GM23338 (cell line): ENCODE measurements at regions not wholly inside any gene's neighbourhood (a gene's known extent, or its start where the extent isn't known, plus 50 kb on each side); places are given as distances from the start of the nearest gene placed in this dataset.

ENCODE experiments used
- ATAC-seq: fragments of 200-7000 bp; cut with Tn5 transposase; 3 replicates; pipeline ENCODE4 v1.9.1; 2020
- DNase-seq: peaks from one replicate; pipeline ENCODE4 v3.0.0-alpha.2; 2015; ENCODE audit warnings: low spot score
- H2AFZ ChIP-seq: fragments of 200-600 bp; sonication (generic); 2 replicates; pipeline ENCODE4 v1.8.0; 2016; ENCODE audit warnings: antibody characterized with exemption, mild to moderate bottlenecking, moderate library complexity
- H3F3A ChIP-seq: fragments of 200-600 bp; sonication (generic); replicated peaks from 2 replicates; pipeline ENCODE4 v1.8.0; 2017; ENCODE audit warnings: antibody characterized with exemption, mixed run types, low read depth
- H3K27ac ChIP-seq: fragments of 200-600 bp; sonication (generic); 2 replicates; pipeline ENCODE4 v1.6.1; 2016; ENCODE audit warnings: low read depth
- H3K27me3 ChIP-seq: fragments of 200-600 bp; sonication (generic); 2 replicates; pipeline ENCODE4 v1.8.0; 2016; ENCODE audit warnings: mild to moderate bottlenecking, mixed run types, moderate library complexity; ENCODE audit not compliant: insufficient read depth
- H3K36me3 ChIP-seq: fragments of 200-600 bp; sonication (generic); 2 replicates; pipeline ENCODE4 v1.8.0; 2016; ENCODE audit warnings: mild to moderate bottlenecking; ENCODE audit not compliant: insufficient read depth
- H3K4me1 ChIP-seq: fragments of 200-600 bp; sonication (generic); 2 replicates; pipeline ENCODE4 v1.8.0; 2016; ENCODE audit warnings: mild to moderate bottlenecking, moderate library complexity; ENCODE audit not compliant: insufficient read depth
- H3K4me2 ChIP-seq: fragments of 200-600 bp; sonication (generic); 2 replicates; pipeline ENCODE4 v1.7.1; 2017; ENCODE audit warnings: mixed run types
- H3K4me3 ChIP-seq: fragments of 200-600 bp; sonication (generic); 2 replicates; pipeline ENCODE4 v1.6.1; 2016; ENCODE audit warnings: mixed run types
- H3K79me2 ChIP-seq: fragments of 200-600 bp; sonication (generic); replicated peaks from 2 replicates; pipeline ENCODE4 v1.8.0; 2017; ENCODE audit warnings: mild to moderate bottlenecking; ENCODE audit not compliant: insufficient read depth
- H3K9me2 ChIP-seq: fragments of 200-600 bp; sonication (generic); 2 replicates; pipeline ENCODE4 v1.8.0; 2017; ENCODE audit not compliant: insufficient read depth
- H4K20me1 ChIP-seq: fragments of 200-600 bp; sonication (generic); replicated peaks from 2 replicates; pipeline ENCODE4 v1.8.0; 2017; ENCODE audit warnings: mild to moderate bottlenecking; ENCODE audit not compliant: insufficient read depth
- H3K27ac Mint-ChIP-seq: 2 replicates; pipeline ENCODE4 v1.8.0; 2020; ENCODE audit warnings: inconsistent platforms, mild to moderate bottlenecking, moderate library complexity, mixed read lengths
- H3K27me3 Mint-ChIP-seq: 3 replicates; pipeline ENCODE4 v1.8.0; 2022; ENCODE audit warnings: low read depth, mild to moderate bottlenecking, moderate library complexity, mixed read lengths, inconsistent platforms; ENCODE audit not compliant: insufficient read depth, poor library complexity
- H3K36me3 Mint-ChIP-seq: 3 replicates; pipeline ENCODE4 v1.8.0; 2021; ENCODE audit warnings: low read depth, mild to moderate bottlenecking, inconsistent platforms, moderate library complexity, mixed read lengths
- H3K4me1 Mint-ChIP-seq: 3 replicates; pipeline ENCODE4 v1.8.0; 2020; ENCODE audit warnings: mild to moderate bottlenecking, inconsistent platforms, mixed read lengths
- H3K4me3 Mint-ChIP-seq: 3 replicates; pipeline ENCODE4 v1.8.0; 2021; ENCODE audit warnings: moderate library complexity, mild to moderate bottlenecking, inconsistent platforms, mixed read lengths
- H3K9me3 Mint-ChIP-seq: 3 replicates; pipeline ENCODE4 v1.8.0; 2020; ENCODE audit warnings: moderate library complexity, mild to moderate bottlenecking, inconsistent platforms, mixed read lengths
- ETS1 ChIP-seq: IDR thresholded peaks from 2 replicates; pipeline ENCODE4 v1.6.1; 2016; ENCODE audit warnings: antibody characterized with exemption
- JUNB ChIP-seq: IDR thresholded peaks from one replicate; pipeline ENCODE4 v1.6.1; 2016; ENCODE audit warnings: antibody characterized with exemption; ENCODE audit not compliant: unreplicated experiment
- POLR2AphosphoS5 ChIP-seq: IDR thresholded peaks from 2 replicates; pipeline ENCODE4 v1.6.1; 2016; ENCODE audit warnings: antibody characterized with exemption, low read depth
- ZNF114 ChIP-seq: fragments of 250-450 bp; sonication (Bioruptor Pico); IDR thresholded peaks from 2 replicates; pipeline ENCODE4 v1.5.0; 2020; ENCODE audit warnings: mild to moderate bottlenecking, moderate library complexity
- ZNF331 ChIP-seq: fragments of 250-450 bp; sonication (Bioruptor Pico); IDR thresholded peaks from 2 replicates; pipeline ENCODE4 v1.5.0; 2020; ENCODE audit warnings: low read depth, mild to moderate bottlenecking, moderate library complexity
- TF ChIP-seq, protein P1 (sequence below): IDR thresholded peaks from one replicate; pipeline ENCODE4 v1.6.1; 2018; ENCODE audit warnings: antibody characterized with exemption; ENCODE audit not compliant: unreplicated experiment
- TF ChIP-seq, protein P2 (sequence below), 2 experiments: fragments of 200-600 bp in 1 of 2; sonication (generic) in 1 of 2; conservative IDR thresholded peaks; 2 replicates each; pipeline versions ENCODE4 v1.5.1 to v1.6.1; 2016 to 2017; ENCODE audit warnings: antibody characterized with exemption in 2 of 2, low read depth in 2 of 2, mild to moderate bottlenecking in 2 of 2, moderate library complexity in 1 of 2

- TF ChIP-seq POLR2AphosphoS5 (no peak), ETS1 (no peak)
Observed at GRCh38 chr2:65992198-65992554, 442.7 kb upstream of the MEIS1 start (continued).

- peaks cover 11% of the 10 kb centered on the region for H3K4me1 ChIP-seq
- Mint-ChIP-seq H3K36me3 (no peaks in the 10 kb centered on the region), H3K27me3 (no peaks in the 10 kb centered on the region), H3K4me3 (no peak overlapping the region), H3K27ac (no peak overlapping the region), H3K9me3 (0 out of 3 replicates have a peak, but pooled peaks cover 3% of the 10 kb centered on the region), H3K4me1 (peaks cover 8% of the 10 kb centered on the region; the same call in 2 of the 3 replicates)
- TF ChIP-seq JUNB = no peak
- no peak overlapping the region for H3K4me3 ChIP-seq
- ATAC-seq = 0 out of 3 replicates have a peak, but pooled peaks have one; percentile 39
- H3K4me2 ChIP-seq = peak overlapping the region; percentile 29; the same call in 1 of the 2 replicates
- no peaks in the 10 kb centered on the region for H3F3A ChIP-seq
- no peaks in the 10 kb centered on the region for H4K20me1 ChIP-seq
- peak overlapping the region; percentile 7; the same call in 1 of the 2 replicates for H2AFZ ChIP-seq
- DNase-seq = peak; percentile 5
- no peaks in the 10 kb centered on the region; the same call in 1 of the 2 replicates for H3K36me3 ChIP-seq
- H3K27ac ChIP-seq = no peak overlapping the region
- no peaks in the 10 kb centered on the region for H3K79me2 ChIP-seq
- no peaks in the 10 kb centered on the region for H3K27me3 ChIP-seq
- peaks cover 2% of the 10 kb centered on the region; the same call in 1 of the 2 replicates for H3K9me2 ChIP-seq
Observed at GRCh38 chr2:65991381-65992197, 443.3 kb upstream of the MEIS1 start.

GRCh38 chr2:65985986-65986385, 448.9 kb upstream of the MEIS1 start:
- Mint-ChIP-seq H3K27me3 (no peaks in the 10 kb centered on the region), H3K9me3 (0 out of 3 replicates have a peak, but pooled peaks cover 3% of the 10 kb centered on the region)
- H3K27ac ChIP-seq = no peak overlapping the region
- TF ChIP-seq, protein P1, sequence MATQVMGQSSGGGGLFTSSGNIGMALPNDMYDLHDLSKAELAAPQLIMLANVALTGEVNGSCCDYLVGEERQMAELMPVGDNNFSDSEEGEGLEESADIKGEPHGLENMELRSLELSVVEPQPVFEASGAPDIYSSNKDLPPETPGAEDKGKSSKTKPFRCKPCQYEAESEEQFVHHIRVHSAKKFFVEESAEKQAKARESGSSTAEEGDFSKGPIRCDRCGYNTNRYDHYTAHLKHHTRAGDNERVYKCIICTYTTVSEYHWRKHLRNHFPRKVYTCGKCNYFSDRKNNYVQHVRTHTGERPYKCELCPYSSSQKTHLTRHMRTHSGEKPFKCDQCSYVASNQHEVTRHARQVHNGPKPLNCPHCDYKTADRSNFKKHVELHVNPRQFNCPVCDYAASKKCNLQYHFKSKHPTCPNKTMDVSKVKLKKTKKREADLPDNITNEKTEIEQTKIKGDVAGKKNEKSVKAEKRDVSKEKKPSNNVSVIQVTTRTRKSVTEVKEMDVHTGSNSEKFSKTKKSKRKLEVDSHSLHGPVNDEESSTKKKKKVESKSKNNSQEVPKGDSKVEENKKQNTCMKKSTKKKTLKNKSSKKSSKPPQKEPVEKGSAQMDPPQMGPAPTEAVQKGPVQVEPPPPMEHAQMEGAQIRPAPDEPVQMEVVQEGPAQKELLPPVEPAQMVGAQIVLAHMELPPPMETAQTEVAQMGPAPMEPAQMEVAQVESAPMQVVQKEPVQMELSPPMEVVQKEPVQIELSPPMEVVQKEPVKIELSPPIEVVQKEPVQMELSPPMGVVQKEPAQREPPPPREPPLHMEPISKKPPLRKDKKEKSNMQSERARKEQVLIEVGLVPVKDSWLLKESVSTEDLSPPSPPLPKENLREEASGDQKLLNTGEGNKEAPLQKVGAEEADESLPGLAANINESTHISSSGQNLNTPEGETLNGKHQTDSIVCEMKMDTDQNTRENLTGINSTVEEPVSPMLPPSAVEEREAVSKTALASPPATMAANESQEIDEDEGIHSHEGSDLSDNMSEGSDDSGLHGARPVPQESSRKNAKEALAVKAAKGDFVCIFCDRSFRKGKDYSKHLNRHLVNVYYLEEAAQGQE = no peak
- TF ChIP-seq ETS1 = no peak
- no peak for TF ChIP-seq ZNF114 (CRISPR knock-in tag)
- TF ChIP-seq, protein P2, sequence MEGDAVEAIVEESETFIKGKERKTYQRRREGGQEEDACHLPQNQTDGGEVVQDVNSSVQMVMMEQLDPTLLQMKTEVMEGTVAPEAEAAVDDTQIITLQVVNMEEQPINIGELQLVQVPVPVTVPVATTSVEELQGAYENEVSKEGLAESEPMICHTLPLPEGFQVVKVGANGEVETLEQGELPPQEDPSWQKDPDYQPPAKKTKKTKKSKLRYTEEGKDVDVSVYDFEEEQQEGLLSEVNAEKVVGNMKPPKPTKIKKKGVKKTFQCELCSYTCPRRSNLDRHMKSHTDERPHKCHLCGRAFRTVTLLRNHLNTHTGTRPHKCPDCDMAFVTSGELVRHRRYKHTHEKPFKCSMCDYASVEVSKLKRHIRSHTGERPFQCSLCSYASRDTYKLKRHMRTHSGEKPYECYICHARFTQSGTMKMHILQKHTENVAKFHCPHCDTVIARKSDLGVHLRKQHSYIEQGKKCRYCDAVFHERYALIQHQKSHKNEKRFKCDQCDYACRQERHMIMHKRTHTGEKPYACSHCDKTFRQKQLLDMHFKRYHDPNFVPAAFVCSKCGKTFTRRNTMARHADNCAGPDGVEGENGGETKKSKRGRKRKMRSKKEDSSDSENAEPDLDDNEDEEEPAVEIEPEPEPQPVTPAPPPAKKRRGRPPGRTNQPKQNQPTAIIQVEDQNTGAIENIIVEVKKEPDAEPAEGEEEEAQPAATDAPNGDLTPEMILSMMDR (conservative IDR thresholded peaks at IDR 0.05; ENCODE audit: low read depth in 2 of 2) = no peak
- TF ChIP-seq POLR2AphosphoS5 = no peak
- no peak for TF ChIP-seq ZNF331 (CRISPR knock-in tag)

More at GRCh38 chr2:65985986-65986385, 448.9 kb upstream of the MEIS1 start:
- Histone ChIP-seq H3F3A (no peaks in the 10 kb centered on the region), H3K4me2 (no peak overlapping the region), H3K4me1 (no peaks in the 10 kb centered on the region), H3K4me3 (no peak overlapping the region), H3K9me2 (peaks cover 6% of the 10 kb centered on the region), H4K20me1 (no peaks in the 10 kb centered on the region), H3K36me3 (no peaks in the 10 kb centered on the region; the same call in 1 of the 2 replicates), H3K79me2 (no peaks in the 10 kb centered on the region), H2AFZ (no peak overlapping the region), H3K27me3 (no peaks in the 10 kb centered on the region)
- no peaks in the 10 kb centered on the region for H3K36me3 Mint-ChIP-seq
- no peaks in the 10 kb centered on the region for H3K4me1 Mint-ChIP-seq
- no peak overlapping the region for H3K27ac Mint-ChIP-seq
- H3K4me3 Mint-ChIP-seq = no peak overlapping the region
- no peak for ATAC-seq
- no peak for DNase-seq
